Adipose tissue (tissue), 3 donors: ENCODE measurements at regions not wholly inside any gene's neighbourhood (a gene's known extent, or its start where the extent isn't known, plus 50 kb on each side); places are given as distances from the start of the nearest gene placed in this dataset.
"Not testable (repeated sequence)": the region's sequence is repeated elsewhere in the genome, so short reads cannot be mapped to it uniquely, and the experiment has no call there.

ENCODE experiments used
- H3K27ac ChIP-seq: one replicate; pipeline ENCODE4 v1.5.1; 2013; ENCODE audit warnings: low read depth, low read length
- whole genome bisulfite sequencing, 3 donors: extraction: QIAGEN DNeasy Blood & Tissue Kit; methylation state at CpG; one replicate each; pipeline ENCODE4 v1.1.7; 2013; 5-methylcytosine and 5-hydroxymethylcytosine counted together
- donor health status: healthy with polysubstance abuse.
- donor health status: Bipolar disorder and iron deficiency.
- donor health status: healthy.

- H3K27ac ChIP-seq: no peak overlapping the region
These were observed 126.4 kb downstream of the BANF2 start for GRCh38 chr20:17825960-17826843.

GRCh38 chr20:17825252-17825959, 125.6 kb downstream of the BANF2 start:
- WGBS, 3 donors: 45 to 73% (median 47%) methylated on average over 15 of the region's 15 CpGs
- H3K27ac ChIP-seq: no peak overlapping the region

More at GRCh38 chr20:17825960-17826843, 126.4 kb downstream of the BANF2 start:
- WGBS, 3 donors: 85 to 91% (median 88%) methylated on average over 8 of the region's 8 CpGs

DNA sequence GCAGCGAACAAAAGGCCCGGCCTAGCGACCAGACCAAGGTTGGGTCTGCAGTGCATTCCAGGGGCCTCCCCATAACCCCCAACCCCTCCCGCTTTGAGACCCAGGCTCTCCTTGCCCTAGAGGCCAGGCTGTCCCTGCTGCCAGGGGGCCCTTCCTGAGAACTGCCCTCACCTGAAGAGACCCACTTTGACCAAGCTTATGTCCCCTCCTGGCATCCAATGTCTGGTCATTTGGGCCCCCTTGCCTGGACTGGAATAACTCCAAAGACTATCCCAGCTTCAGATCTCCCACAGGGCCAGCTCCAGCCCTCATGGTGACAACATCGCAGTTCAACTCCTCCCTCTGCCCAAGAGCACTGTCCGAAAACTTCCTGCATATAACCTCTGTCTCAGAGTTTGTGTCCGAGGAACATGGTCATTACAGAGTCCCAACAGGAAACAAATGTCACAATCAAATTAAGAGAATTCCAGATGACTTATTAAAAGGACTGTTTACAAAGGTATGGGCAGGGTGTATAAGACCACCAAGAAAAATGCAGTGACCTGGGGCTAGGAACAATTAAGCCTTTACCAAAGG, 125.0 kb downstream of the BANF2 start:
- WGBS, 3 donors: 76 to 89% (median 77%) methylated on average over 7 of the region's 7 CpGs
- no peak overlapping the region for H3K27ac ChIP-seq

GRCh38 chr20:17823409-17824144, 123.8 kb downstream of the BANF2 start:
- WGBS, 3 donors: 59 to 89% (median 82%) methylated on average over 10 of the region's 10 CpGs
- no peak overlapping the region for H3K27ac ChIP-seq

- no peak overlapping the region for H3K27ac ChIP-seq
- WGBS, 3 donors: 83 to 90% (median 90%) methylated on average over 15 of the region's 15 CpGs
These were observed 123.0 kb downstream of the BANF2 start for GRCh38 chr20:17822540-17823408.

DNA sequence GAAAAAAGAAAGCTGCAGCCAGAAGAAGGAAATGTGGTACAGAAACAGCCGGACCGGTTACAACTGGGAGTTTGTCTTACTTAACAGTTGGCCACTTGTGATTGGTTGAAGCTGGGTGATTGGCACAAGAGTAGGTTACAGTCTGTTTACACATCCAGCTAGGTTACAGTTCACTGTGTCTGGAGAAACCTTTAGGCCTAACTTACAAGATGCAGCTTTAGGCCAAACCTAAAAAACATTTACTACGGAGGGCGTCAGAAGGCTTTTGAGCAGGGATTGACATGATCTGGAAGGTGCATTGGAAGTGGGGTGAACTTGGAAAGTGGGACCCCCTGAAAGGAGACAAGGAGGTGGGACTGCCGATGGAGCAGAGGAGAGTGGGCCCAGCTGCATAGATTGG, 122.3 kb downstream of the BANF2 start:
- 37 to 51% (median 45%) methylated on average over 5 of the region's 5 CpGs for WGBS, 3 donors
- no peak overlapping the region for H3K27ac ChIP-seq

GRCh38 chr20:17821606-17822005, 121.8 kb downstream of the BANF2 start:
- WGBS, 3 donors: 77 to 94% (median 92%) methylated on average over 3 of the region's 3 CpGs
- not testable (repeated sequence) for H3K27ac ChIP-seq

- 95 to 100% (median 97%) methylated on average over 2 of the region's 2 CpGs for WGBS, 3 donors
- no peak overlapping the region for H3K27ac ChIP-seq
These were observed 119.8 kb downstream of the BANF2 start for GRCh38 chr20:17819395-17820093.

GRCh38 chr20:17818187-17818586, 118.4 kb downstream of the BANF2 start:
- WGBS, 3 donors: 93 to 98% (median 96%) methylated on average over 7 of the region's 7 CpGs
- H3K27ac ChIP-seq: no peak overlapping the region

- no peak overlapping the region for H3K27ac ChIP-seq
- WGBS, 3 donors: 92 to 93% (median 92%) methylated on average over 13 of the region's 13 CpGs
These were observed 117.2 kb downstream of the BANF2 start for GRCh38 chr20:17816804-17817587.

DNA sequence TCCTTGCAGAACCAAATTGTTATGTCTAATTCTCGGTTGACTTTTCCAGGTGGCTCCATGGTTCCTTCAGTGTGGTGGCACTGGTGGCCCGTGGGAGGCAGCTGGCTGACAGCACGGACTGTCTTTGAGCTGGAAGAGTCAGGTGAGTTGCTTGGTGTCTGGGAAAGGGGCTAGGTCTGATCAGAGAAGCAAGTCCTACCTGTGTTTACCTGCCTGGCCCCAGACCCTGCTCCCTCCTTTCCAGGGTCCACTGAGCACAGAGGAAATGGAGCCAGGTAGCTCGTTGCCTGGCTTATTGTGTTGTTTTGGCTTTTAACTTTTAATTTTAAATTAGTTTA, 111.8 kb downstream of the BANF2 start:
- 80 to 92% (median 85%) methylated on average over 4 of the region's 4 CpGs for WGBS, 3 donors
- no peak overlapping the region for H3K27ac ChIP-seq

DNA sequence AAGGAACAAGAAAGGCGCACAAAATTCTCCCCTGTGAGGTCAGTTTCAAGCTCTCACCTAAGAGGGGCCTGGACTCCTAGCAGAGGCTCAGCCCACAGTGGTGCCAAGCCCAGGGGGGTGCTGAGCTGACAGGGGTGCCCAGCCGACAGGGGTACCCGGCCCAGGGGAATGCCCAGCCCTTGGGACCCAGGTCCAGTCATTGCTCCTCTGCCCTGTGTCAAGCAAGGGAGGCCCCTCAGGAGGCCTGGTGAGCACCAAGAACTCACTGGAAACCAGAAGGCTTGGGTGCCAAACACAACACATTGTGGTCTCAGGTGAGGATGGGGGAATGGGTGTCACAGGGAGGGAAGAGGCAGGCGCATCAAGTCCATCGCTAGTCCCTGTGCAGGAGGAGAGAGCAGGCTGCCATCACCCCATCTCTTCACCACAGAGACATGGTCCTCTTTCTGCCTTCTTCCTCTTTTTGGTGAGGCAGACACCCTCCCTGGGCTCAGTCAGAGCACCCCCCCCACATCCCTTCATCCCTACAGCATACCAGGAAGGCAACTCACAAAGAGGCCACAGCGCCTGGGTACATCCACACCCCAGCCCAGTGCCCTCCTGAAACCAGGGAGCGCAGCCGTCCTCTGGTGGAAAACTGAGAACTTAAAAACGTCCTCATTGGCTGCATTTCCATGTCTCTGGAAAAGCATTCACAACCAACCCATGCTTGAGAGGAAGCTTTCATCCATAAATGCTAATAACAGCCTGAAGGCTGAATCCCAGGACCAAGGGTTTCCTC, 111.3 kb downstream of the BANF2 start:
- WGBS, 3 donors: 84 to 95% (median 89%) methylated on average over 9 of the region's 9 CpGs
- no peak overlapping the region for H3K27ac ChIP-seq

DNA sequence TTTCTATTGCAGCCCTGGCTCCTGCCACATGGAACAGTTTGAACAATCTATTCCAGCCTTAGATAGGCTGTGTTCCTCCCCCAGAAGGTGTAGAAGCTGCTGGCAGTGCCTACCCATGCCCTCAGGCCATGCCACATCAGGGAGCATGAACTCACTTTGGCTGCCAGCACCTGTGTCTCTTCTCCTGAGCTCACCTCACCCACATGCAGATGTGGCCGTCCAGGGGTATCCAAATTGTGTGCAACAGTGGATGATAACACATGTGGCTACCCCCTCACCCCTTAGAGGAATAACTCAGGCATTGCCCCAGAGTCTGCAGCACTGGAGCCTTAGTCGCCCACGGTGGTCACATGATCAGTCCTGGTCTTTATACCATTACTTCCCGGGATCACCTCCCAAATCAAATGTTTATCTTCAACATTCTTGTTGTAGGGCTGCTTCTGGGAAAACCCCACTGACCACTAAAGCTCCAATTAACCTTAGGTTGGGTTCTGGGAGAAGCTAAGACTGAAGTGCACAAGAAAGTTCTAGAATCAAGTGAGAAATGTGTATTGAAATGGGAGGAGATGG, 110.4 kb downstream of the BANF2 start:
- 41 to 86% (median 79%) methylated on average over 4 of the region's 4 CpGs for WGBS, 3 donors
- H3K27ac ChIP-seq: no peak overlapping the region

GRCh38 chr20:17809362-17810061, 109.7 kb downstream of the BANF2 start:
- H3K27ac ChIP-seq: no peak overlapping the region

GRCh38 chr20:17808782-17809181, 109.0 kb downstream of the BANF2 start:
- no peak overlapping the region for H3K27ac ChIP-seq
- 63 to 78% (median 66%) methylated on average over 5 of the region's 5 CpGs for WGBS, 3 donors

More at GRCh38 chr20:17809362-17810061, 109.7 kb downstream of the BANF2 start:
- 60 to 84% (median 81%) methylated on average over 8 of the region's 8 CpGs for WGBS, 3 donors
